NT2/D1 (cell line): ENCODE measurements at regions not wholly inside any gene's neighbourhood (a gene's known extent, or its start where the extent isn't known, plus 50 kb on each side); places are given as distances from the start of the nearest gene placed in this dataset.

Experiments used
- SUZ12 ChIP-seq: IDR thresholded peaks from 2 replicates; pipeline ENCODE4 v1.6.1; 2011; ENCODE audit not compliant: insufficient read length, insufficient read depth; ENCODE audit errors: extremely low read depth
- YY1 ChIP-seq: IDR thresholded peaks from 2 replicates; pipeline ENCODE4 v1.6.1; 2011; ENCODE audit not compliant: insufficient read length, insufficient read depth

- TF ChIP-seq SUZ12 (no peak), YY1 (no peak)
Observed at GRCh38 chr15:38189671-38190295, 62.9 kb upstream of the SPRED1 start.
